RWPE1 (cell line): ENCODE measurements at regions not wholly inside any gene's neighbourhood (a gene's known extent, or its start where the extent isn't known, plus 50 kb on each side); places are given as distances from the start of the nearest gene placed in this dataset.

Source experiments
- CTCF ChIA-PET: fragments of 350-600 bp; sonication (Branson Sonifier 250); formaldehyde crosslinking; extraction: SDS; loops from one replicate; lab custom pipeline; 2021; lab: Yijun Ruan, JAX
- POLR2A ChIA-PET: fragments of 400-600 bp; formaldehyde crosslinking; extraction: SDS; loops from one replicate; lab custom pipeline; 2020; ENCODE audit warnings: antibody characterized with exemption; ENCODE audit not compliant: low non-redundant PET; lab: Yijun Ruan, JAX
- DNase-seq: peaks from one replicate; pipeline ENCODE4 v3.0.0; 2012; ENCODE audit warnings: low spot score
- H3K27ac ChIP-seq: fragments of 450-650 bp; 2 replicates; pipeline ENCODE4 v1.5.1; 2017
- CTCF ChIP-seq: fragments of 450-650 bp; conservative IDR thresholded peaks from 2 replicates; pipeline ENCODE4 v1.5.1; 2017; ENCODE audit warnings: low read depth, mild to moderate bottlenecking

- no peak overlapping the region for H3K27ac ChIP-seq
- ChIA-PET POLR2A (no interaction called here), CTCF (no interaction called here)
- TF ChIP-seq CTCF = no peak
- no peak for DNase-seq
Measured at GRCh38 chr16:8262299-8262698, 328.0 kb downstream of the TMEM114 start.

GRCh38 chr16:8260140-8260539 lies 330.2 kb downstream of the TMEM114 start:
- POLR2A ChIA-PET = no interaction called here
- no peak for DNase-seq
- CTCF ChIA-PET = no interaction called here
- H3K27ac ChIP-seq = no peak overlapping the region
- TF ChIP-seq CTCF = no peak

- no peak for TF ChIP-seq CTCF
- POLR2A ChIA-PET = no interaction called here
- CTCF ChIA-PET = no interaction called here
- H3K27ac ChIP-seq = no peak overlapping the region
- DNase-seq = no peak
Measured at GRCh38 chr16:8258523-8258922, 331.8 kb downstream of the TMEM114 start.

- CTCF ChIA-PET = interaction anchor here (0.7 kb wide), 1 partner anchor 536 kb away, joined by 3 read pairs; no protein-coding TSS in a partner anchor
- no peak for TF ChIP-seq CTCF
- no peak overlapping the region for H3K27ac ChIP-seq
- POLR2A ChIA-PET = no interaction called here
- DNase-seq = no peak
Measured at GRCh38 chr16:8257561-8257960, 332.8 kb downstream of the TMEM114 start.

- H3K27ac ChIP-seq = no peak overlapping the region
- TF ChIP-seq CTCF = no peak
- CTCF ChIA-PET = no interaction called here
- no peak for DNase-seq
- POLR2A ChIA-PET = no interaction called here
Measured at GRCh38 chr16:8254405-8254804, 335.9 kb downstream of the TMEM114 start.

- no peak for TF ChIP-seq CTCF
- no peak overlapping the region for H3K27ac ChIP-seq
- ChIA-PET CTCF (no interaction called here), POLR2A (no interaction called here)
- no peak for DNase-seq
Measured at GRCh38 chr16:8253718-8254117, 336.6 kb downstream of the TMEM114 start.

- CTCF ChIA-PET = no interaction called here
- POLR2A ChIA-PET = no interaction called here
- DNase-seq = no peak
- H3K27ac ChIP-seq = no peak overlapping the region
- TF ChIP-seq CTCF = no peak
Measured at GRCh38 chr16:8251727-8252126, 338.6 kb downstream of the TMEM114 start.
